NAMALWA (cell line): ENCODE measurements at regions not wholly inside any gene's neighbourhood (a gene's known extent, or its start where the extent isn't known, plus 50 kb on each side); places are given as distances from the start of the nearest gene placed in this dataset.
"Not testable (repeated sequence)": the region's sequence is repeated elsewhere in the genome, so short reads cannot be mapped to it uniquely, and the experiment has no call there.

Experiments
- DNase-seq: peaks from one replicate; pipeline ENCODE4 v3.0.0-alpha.2; 2015; ENCODE audit warnings: low spot score

GRCh38 chr13:44887515-44887914 lies 101.8 kb downstream of the NUFIP1 start:
- no peak for DNase-seq

DNA sequence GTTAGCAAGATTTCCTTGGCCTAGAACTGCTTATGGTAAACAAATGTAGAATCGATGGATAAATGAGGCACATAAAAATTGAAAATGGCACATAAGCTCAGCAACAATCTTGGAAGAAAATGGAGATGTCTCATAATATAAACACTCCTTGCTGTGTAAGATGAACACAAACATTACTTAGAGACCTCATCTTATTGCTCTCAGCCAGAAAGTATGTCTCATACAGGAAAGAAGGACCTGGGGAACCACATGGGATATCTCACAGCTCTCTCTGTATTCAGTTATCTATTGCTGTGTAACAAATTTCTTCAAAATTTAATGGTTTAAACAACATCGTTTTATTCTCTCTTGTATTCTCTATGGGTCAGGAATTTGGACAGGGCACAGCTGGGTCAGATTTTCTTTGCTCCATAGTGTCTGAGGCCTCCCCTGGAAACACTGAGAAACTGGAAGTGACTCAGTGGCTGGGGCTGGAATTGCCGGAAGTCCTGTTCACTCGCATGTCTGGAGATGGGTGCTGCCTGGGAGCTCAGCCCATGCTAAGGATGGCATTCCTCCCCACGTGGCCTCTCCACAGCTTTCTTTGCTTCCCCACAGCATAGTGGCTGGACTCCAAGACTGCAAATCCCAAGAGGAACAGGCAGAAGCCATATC lies 105.1 kb downstream of the NUFIP1 start:
- no peak for DNase-seq

GRCh38 chr13:44879452-44880058 lies 109.7 kb downstream of the NUFIP1 start:
- peak; percentile 62 for DNase-seq

DNA sequence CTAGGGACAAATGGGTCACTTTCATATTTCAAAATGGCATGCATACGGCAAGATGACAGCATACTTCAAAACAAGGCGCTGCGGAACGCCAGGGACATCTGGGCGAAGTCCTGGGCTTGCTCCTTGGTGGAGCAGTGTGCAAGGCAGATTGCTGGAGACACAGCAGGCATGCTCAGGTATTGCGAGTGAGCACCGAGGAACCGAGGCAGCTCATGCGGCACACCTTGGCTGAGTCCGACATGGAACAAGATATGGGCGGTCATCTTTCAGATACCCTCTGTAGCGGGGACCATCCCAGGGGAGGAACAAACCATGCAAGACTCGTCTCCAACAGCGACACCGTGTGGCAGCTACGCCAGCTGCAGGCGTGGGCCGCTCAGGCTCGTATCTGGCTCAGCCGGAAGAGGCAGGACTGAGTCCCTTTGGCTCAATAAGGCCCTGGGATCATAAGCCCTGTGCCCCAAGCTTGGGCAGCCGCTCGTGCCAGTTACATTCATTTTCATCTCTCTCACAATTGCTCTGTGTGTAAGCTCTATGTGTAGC lies 112.4 kb downstream of the NUFIP1 start:
- DNase-seq: peak; percentile 8

GRCh38 chr13:44874886-44875630 lies 114.2 kb downstream of the NUFIP1 start:
- DNase-seq: no peak

DNA sequence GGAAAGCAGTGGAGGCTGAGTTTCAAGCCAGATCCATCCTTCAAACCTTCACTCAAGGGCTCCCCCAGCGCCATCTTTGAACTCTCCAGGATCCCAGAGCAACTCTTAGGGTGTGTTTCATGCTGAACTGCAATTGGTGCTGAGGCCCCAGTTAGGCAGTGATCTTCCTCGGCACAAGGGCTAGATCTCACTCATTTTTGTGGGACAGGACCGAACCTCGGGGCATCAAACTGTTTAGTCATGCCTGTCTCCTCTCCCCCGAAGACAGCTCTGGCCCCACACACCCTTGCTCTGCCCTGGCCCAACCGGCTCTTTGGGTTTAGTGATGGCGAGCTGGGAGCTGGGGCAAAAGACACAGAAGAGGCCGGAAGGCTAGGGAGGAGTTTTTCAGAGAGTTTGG lies 115.1 kb downstream of the NUFIP1 start:
- no peak for DNase-seq

- no peak for DNase-seq
Observed at GRCh38 chr13:44873461-44873860, 115.8 kb downstream of the NUFIP1 start.

DNA sequence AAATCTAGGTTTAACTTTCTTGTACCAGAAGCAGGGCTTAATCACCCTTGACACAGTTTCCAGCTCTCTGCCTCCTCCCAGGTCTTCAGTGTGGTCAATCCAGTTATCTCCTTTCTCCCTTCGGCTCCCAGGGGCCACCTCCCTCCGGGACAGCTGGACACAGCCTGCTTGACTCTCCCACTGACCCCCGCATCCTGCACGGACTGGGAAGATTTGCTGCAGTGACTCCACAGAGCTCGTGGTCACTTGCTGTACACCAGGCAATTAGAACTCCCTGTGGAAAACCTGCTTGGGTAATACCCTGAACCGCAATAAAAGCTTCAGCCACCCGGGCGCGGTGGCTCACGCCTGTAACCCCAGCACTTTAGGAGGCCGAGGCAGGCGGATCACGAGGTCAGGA lies 116.5 kb downstream of the NUFIP1 start:
- DNase-seq: no peak

DNA sequence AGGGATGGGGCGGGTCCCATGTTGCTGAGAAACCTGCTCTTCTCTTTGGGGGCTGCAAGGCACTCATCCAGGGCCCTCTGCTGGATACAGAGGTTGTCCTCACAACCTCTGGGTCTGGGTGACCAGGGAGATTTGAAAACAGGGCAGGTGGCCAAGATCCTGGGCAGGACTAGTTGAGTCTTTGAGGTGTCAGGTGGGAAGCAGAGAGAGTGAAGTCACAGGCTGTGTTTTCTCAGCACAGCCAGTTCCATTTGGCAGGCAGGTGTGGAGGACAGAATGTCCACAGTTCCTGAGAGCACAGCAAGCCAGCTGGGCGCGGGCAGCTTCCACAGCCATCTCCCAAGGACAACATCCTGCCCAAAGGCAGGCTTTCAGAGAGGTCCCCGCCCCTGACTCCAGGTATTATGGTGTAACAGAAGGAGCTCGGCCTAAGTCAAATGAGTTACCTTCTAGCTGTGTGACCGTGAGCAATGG lies 118.8 kb downstream of the NUFIP1 start:
- DNase-seq: no peak

DNA sequence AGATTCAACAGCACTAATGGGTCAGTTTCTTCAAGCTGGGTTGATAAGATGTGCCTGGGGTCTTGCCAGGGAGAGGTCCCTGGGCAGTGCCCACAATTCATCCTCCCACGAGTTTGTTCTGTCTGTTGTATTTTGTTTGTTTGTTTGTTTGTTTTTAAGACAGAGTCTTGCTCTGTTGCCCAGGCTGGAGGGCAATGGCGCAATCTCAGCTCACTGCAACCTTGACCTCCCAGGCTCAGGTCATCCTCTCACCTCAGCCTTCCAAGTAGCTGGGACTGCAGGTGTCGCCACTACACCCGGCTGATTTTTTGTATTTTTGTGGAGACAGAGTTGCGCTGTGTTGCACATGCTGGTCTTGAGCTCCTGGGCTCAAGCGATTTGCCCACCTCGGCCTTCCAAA lies 120.1 kb downstream of the NUFIP1 start:
- DNase-seq: no peak

DNA sequence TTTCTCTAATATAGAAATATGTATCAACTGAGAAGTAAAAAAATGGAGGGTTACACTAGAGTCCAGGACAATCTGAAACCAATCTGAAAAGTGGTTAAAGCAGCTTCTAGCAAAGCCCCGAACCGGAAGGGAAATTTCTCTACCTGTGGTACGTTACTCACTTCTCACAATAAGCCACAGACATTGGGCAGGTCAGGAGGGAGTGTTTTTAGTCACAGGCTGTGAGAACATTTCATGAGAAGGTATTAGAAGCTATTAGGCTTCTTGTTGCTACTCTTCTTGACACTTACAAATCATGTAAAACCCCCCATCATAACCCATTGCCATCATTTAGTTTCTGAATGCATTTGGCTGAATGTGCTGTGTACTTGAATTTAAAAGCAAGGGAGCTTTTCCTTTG lies 120.9 kb downstream of the NUFIP1 start:
- no peak for DNase-seq

DNA sequence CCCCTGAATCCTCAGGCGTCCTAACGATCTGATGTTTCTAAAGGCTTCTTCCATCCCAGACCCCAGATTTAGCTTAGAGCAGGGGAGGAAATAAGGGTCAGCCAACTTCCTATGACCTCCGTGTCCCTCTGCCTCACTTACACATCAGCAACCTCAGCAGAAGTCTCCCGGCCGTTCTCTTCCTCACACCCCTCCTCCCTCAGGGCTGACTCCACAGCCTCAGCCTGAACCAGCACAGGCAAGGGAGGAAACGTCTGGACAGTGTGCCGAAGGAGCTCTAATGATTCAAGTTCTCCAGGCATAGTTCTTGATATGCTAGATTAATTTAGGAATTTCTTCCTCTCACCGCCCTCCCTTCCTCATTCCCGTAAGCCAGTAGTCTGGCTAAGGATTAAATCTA lies 121.4 kb downstream of the NUFIP1 start:
- DNase-seq: no peak

DNA sequence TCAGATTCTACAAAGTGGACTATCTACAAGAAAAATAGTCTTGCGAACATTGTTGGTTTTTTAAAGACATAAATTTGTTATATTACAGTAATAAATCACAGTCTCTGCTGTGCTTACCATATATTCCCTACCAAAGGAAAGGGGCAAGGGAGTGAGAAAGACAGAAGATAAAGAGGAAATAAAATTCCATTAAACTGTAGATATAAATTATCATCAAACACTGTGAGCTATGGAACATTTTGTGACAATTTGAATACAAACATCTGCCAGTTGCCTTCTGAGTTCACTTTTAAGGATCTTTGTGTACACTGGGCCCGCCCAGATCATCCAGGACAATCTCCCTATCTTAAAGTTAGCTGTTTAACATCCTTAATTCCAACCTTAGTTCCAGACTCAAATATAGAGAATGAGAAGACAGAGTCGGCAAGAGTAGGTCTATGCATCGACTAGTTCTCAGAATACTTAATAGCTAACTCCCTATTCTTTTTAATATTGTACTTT lies 122.8 kb downstream of the NUFIP1 start:
- no peak for DNase-seq

- DNase-seq: no peak
Observed at GRCh38 chr13:44865722-44866410, 123.4 kb downstream of the NUFIP1 start.

DNA sequence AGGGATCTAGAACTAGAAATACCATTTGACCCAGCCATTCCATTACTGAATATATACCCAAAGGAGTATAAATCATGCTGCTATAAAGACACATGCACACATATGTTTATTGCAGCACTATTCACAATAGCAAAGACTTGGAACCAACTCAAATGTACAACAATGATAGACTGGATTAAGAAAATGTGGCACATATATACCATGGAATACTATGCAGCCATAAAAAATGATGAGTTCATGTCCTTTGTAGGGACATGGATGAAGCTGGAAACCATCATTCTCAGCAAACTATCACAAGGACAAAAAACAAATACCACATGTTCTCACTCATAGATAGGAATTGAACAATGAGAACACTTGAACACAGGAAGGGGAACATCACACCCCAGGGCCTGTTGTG lies 125.6 kb downstream of the NUFIP1 start:
- DNase-seq: not testable (repeated sequence)

- no peak for DNase-seq
Observed at GRCh38 chr13:44860454-44860853, 128.8 kb downstream of the NUFIP1 start.

GRCh38 chr13:44857736-44858135 lies 131.5 kb downstream of the NUFIP1 start:
- DNase-seq: no peak

DNA sequence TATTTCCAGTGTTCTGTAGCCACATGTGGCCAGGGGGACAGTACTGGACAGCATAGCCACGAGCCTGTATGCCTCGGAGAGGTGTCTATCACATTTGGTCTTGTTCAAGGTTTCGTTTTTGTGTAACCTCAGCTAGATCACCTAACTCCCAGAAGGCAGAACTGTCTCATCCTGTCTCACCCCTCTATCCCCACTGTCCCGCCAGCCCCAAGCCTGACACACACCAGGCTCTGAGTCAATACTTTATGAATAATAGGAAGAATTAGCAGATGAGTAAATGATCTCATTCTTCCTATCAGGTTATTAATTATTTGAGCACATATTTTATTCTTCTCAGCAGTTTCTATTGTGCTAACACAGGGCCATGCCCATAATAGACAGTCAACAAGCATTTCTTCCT lies 132.2 kb downstream of the NUFIP1 start:
- no peak for DNase-seq

DNA sequence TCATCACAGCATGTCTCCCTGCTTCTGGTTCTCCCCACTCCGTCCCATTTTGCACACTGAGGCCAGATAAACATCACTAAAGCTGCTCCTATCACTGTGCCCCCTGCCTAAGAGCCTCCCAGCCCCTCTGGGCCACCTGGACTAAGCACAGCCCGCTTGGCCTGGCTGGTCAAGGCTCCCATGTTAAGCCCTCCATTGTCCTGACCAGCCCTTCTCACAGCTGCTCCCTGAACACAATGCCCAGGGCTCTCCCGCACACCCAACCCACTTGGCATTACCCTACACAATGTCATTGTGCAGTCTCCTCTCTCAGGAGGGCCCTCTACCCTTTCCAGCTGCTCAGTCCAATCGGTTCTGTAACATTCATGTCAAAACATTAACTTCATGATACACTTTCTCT lies 133.4 kb downstream of the NUFIP1 start:
- no peak for DNase-seq

- no peak for DNase-seq
Observed at GRCh38 chr13:44854313-44855060, 134.8 kb downstream of the NUFIP1 start.

DNA sequence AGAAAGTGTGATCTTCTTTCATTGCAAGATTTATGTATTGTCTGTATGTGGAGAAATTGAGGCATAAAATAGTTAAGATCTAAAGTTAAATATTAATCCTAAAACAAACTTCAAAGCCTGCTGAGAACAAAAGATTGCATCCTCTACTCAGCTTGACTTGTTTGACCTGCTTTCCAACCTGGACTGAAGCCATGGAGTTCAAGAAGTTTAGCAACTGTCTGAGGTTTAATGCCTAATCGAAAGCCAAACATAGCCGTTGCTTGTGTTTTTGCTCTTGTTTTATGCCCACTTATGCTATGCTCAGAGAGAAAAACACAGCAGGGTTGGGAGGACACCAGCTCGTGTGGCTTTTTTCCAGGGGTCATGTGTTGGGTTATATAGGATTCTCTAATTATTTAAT lies 135.6 kb downstream of the NUFIP1 start:
- no peak for DNase-seq
